Small intestine (tissue), 7 donors: ENCODE measurements at regions not wholly inside any gene's neighbourhood (a gene's known extent, or its start where the extent isn't known, plus 50 kb on each side); places are given as distances from the start of the nearest gene placed in this dataset.
"Not testable (repeated sequence)": the region's sequence is repeated elsewhere in the genome, so short reads cannot be mapped to it uniquely, and the experiment has no call there.

Experiments
- DNase-seq, 2 donors: peaks; one replicate each; pipeline versions ENCODE4 v3.0.0 to v3.0.0-alpha.2; 2013
- FAIRE-seq: peaks from 2 replicates; lab custom pipeline; 2012; peaks lifted over from hg19 to GRCh38; lab: Jason Lieb, UNC
- H3K27ac ChIP-seq, 3 donors: one replicate each; pipeline ENCODE4 v1.5.1; 2013; ENCODE audit warnings: low read length in 2 of 3, mild to moderate bottlenecking in 2 of 3, control low read depth in 1 of 3, inconsistent platforms in 1 of 3, low read depth in 1 of 3, moderate library complexity in 1 of 3
- H3K27me3 ChIP-seq, 3 donors: one replicate each; pipeline ENCODE4 v1.6.1; 2013; ENCODE audit warnings: low read length in 3 of 3, inconsistent platforms in 1 of 3; ENCODE audit not compliant: control insufficient read depth in 3 of 3, insufficient read depth in 3 of 3
- H3K36me3 ChIP-seq, 3 donors: one replicate each; pipeline ENCODE4 v1.6.1; 2013; ENCODE audit warnings: low read length in 3 of 3, inconsistent platforms in 1 of 3, low read depth in 1 of 3, mild to moderate bottlenecking in 1 of 3, moderate library complexity in 1 of 3; ENCODE audit not compliant: control insufficient read depth in 3 of 3, insufficient read depth in 2 of 3
- H3K4me1 ChIP-seq, 3 donors: one replicate each; pipeline ENCODE4 v1.6.1; 2013; ENCODE audit warnings: low read length in 2 of 3, inconsistent platforms in 1 of 3, low read depth in 1 of 3, mild to moderate bottlenecking in 1 of 3, moderate library complexity in 1 of 3; ENCODE audit not compliant: control insufficient read depth in 3 of 3, insufficient read depth in 2 of 3
- H3K4me3 ChIP-seq, 3 donors: one replicate each; pipeline ENCODE4 v1.5.1; 2013; ENCODE audit warnings: low read length in 3 of 3, control low read depth in 1 of 3, inconsistent platforms in 1 of 3, low read depth in 1 of 3, mild to moderate bottlenecking in 1 of 3, moderate library complexity in 1 of 3
- H3K9me3 ChIP-seq, 2 donors: one replicate each; pipeline ENCODE4 v1.6.1; 2013; ENCODE audit warnings: low read depth in 1 of 2, low read length in 1 of 2; ENCODE audit not compliant: control insufficient read depth in 2 of 2, insufficient read depth in 1 of 2
- WGBS, 3 donors: extraction: QIAGEN DNeasy Blood & Tissue Kit; methylation state at CpG; one replicate each; pipeline ENCODE4 v1.1.7; 2013; 5-methylcytosine and 5-hydroxymethylcytosine counted together
- donor health status: healthy with polysubstance abuse.
- donor health status: control.
- donor health status: control.
- donor health status: Bipolar disorder and iron deficiency.
- donor health status: healthy.

DNA sequence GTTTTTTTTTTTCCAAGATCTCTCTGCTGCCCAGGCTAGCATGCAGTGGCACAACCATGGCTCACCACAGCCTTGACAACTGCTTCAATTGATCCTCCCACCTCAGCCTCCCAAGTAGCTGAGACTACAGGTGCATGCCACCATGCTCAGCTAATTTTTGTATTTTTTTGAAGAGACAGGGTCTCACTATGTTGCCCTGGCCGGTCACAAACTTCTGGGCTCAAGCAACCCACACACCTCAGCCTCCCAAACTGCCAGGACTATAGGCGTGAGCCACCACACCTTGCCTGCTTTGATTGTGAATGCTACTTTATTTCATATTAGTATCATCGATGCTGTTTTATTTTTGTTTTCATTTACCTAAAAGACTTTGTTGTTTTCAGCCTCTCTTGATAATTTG is 81.5 kb upstream of the GNAZ start:
- 76 to 86% (median 81%) methylated on average over 3 of the region's 3 CpGs for WGBS, 3 donors
- no peaks in the 10 kb centered on the region for H3K27me3 ChIP-seq
- no peaks in the 10 kb centered on the region for H3K9me3 ChIP-seq
- no peaks in the 10 kb centered on the region for H3K4me1 ChIP-seq
- no peak overlapping the region for H3K27ac ChIP-seq
- H3K4me3 ChIP-seq = no peak overlapping the region
- H3K36me3 ChIP-seq = no peaks in the 10 kb centered on the region
- DNase-seq (no peak), FAIRE-seq (no peak)

DNA sequence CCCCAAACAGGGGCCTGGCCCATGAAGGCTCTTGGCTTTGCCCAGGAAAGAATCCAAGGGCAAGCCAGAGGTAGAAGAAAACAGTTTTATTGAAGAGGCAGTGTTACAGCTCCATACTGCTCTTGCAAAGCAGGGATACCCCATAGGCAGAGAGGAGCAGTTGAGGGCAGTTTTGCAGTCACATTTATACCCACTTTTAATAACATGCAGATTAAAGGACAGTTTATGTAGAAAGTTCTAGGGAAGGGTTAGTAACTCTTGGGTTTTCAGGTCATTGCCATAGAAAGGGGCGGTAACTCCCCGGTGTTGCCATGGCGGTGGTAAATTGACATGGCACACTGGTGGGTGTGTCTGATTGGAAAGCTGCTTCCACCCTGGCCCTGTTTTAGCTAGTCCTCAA is 80.5 kb upstream of the GNAZ start:
- no peaks in the 10 kb centered on the region for H3K27me3 ChIP-seq
- DNase-seq (no peak), FAIRE-seq (no peak)
- no peak overlapping the region for H3K27ac ChIP-seq
- no peak overlapping the region for H3K4me3 ChIP-seq
- H3K4me1 ChIP-seq = no peaks in the 10 kb centered on the region
- H3K9me3 ChIP-seq = no peaks in the 10 kb centered on the region
- WGBS, 3 donors = 92 to 98% (median 93%) methylated on average over 3 of the region's 3 CpGs
- H3K36me3 ChIP-seq = no peaks in the 10 kb centered on the region

DNA sequence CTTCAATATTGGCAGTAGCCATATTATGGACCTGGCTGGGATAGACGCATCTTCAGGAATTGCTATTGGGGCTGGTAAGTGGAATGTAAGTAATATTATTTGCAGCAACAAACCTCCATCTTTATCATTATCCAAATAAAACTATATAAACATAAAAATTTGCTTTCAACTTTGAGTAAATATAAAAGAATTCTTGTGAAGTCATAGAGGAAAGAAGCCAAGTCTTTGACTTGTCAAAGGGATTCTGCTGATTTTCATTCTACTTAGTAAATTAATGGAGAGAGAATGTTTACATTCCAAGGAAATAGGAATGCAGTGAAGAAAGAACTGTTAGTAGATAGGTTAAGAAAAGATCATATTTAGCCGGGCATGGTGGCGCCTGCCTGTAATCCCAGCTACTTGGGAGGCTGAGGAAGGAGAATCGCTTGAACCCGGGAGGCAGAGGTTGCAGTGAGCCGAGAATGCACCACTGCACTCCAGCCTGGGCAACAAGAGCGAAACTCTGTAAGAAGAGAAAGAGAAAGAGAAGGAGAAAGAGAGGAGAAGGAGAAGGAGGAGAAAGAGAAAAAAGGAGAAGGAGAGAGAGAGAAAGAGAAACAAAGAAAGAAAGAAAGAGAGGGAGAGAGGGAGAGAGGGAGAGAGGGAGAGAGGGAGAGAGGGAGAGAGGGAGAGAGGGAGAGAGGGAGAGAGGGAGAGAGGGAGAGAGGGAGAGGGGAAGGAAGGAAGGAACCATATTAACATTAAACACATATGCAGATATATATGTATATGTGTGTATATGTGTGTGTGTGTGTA is 79.4 kb upstream of the GNAZ start:
- not testable (repeated sequence) for H3K4me3 ChIP-seq, H3K4me1 ChIP-seq, H3K27me3 ChIP-seq, H3K9me3 ChIP-seq, H3K36me3 ChIP-seq, FAIRE-seq, H3K27ac ChIP-seq, DNase-seq
- 75 to 87% (median 79%) methylated on average over 7 of the region's 7 CpGs for WGBS, 3 donors

DNA sequence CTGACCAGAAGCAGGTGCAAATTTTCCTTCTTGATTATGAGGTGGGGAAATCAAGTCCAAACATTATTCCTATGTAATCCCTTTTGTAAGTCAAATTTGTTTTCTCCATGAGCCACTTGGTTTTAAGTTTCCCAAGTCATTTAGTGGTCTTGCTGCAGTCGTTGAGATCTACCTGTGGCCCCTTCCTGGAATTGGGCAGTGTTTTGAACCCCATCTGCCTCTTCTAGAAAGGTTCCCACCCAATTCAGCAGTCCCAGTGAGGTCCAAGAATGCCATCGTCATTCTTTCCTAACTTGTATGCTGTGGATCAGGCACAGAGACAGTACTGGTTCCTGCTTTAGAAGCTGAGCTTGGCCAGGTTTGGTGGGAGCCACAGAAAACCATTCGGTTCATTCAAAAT is 77.8 kb upstream of the GNAZ start:
- WGBS, 3 donors = 66 to 78% (median 77%) methylated on average over 3 of the region's 3 CpGs
- FAIRE-seq (no peak), DNase-seq (no peak)

DNA sequence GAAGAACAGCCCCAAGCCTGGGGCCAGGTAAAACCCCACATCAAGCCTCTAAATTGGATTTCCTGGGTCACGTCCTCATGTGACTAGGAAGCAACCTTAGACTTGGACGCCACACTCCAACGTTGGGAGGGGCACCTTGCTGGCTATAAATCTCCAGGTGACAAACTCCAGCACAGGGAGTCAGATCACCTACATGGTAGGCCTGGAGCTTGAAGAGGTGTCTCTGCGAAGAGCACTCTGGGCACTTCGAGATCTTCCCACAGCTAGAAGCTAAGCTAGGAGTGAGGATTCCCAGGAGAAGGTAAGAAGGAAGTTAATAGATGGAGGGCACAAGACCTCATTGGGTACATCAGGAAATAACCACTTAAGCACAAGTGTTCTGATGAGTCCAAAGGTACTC is 77.1 kb upstream of the GNAZ start:
- DNase-seq = peak; percentile 7 to 48

More for the DNA sequence above, 77.8 kb upstream of the GNAZ start:
- H3K27me3 ChIP-seq = no peaks in the 10 kb centered on the region
- no peaks in the 10 kb centered on the region for H3K36me3 ChIP-seq
- peaks cover 2 to 4% of the 10 kb centered on the region in 2 donors for H3K9me3 ChIP-seq
- H3K4me3 ChIP-seq = no peak overlapping the region
- no peaks in the 10 kb centered on the region for H3K4me1 ChIP-seq
- no peak overlapping the region for H3K27ac ChIP-seq

DNA sequence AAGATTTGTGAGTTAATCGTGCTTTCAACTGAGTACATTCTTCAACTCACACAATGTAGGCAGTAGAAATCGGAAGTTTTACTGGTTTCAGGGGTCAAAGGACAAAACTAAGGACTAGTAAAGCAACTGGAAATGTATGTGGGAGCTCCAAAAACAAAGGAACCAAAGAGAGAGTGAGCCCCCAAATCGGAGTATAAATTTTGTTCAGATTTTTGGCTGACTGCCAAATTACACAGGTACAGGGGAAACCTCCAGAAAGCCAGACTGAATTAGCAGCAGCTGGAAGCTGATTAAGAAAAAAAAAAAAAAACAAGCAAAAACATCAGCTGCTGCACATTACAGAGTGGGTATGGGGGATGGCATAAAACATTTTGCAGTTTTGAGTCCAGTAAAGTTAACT is 75.2 kb upstream of the GNAZ start:
- 18 to 45% (median 28%) methylated on average over 3 of the region's 3 CpGs for WGBS, 3 donors
- no peaks in the 10 kb centered on the region for H3K4me1 ChIP-seq

More for the DNA sequence above, 77.1 kb upstream of the GNAZ start:
- Histone ChIP-seq H3K9me3 (peaks cover 2 to 4% of the 10 kb centered on the region in 2 donors), H3K27ac (no peak overlapping the region), H3K4me3 (no peak overlapping the region), H3K36me3 (no peaks in the 10 kb centered on the region), H3K27me3 (no peaks in the 10 kb centered on the region), H3K4me1 (no peaks in the 10 kb centered on the region)
- WGBS, 3 donors = 38 to 70% (median 51%) methylated on average over 5 of the region's 5 CpGs
- FAIRE-seq = no peak

DNA sequence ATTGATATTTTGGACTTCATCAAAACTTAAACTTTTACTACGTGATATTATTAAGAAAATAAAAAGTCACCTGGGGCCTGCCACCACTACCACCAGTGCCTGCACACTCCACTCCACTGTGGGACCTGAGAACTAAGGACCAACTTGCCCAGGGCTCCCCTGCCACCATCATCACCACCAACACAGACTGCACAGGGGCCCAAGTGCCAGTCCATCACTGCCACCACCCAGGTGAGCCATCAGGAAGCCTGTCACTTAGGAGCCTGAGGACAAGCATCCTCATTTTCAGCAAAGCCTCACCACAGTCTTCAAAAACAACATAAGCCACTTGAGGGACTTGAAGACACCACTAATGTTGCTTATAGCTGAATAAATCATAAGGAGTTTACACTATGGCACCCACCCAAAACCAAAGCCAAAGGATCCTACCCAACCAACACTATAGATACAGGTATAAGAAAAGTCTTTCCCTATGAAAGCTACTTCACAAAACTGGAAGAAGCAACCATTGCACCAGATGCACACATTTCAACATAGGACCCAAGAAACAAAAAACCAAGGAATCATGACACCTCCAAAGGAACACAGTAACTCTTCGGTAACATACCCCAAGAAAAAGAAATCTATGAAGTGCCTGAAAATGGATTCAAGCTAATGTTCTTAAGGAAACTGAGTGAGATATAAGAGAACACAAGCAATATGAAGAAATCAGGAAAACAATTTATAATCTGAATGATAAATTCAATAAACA is 73.6 kb upstream of the GNAZ start:
- FAIRE-seq = no peak
- Histone ChIP-seq H3K4me1 (no peaks in the 10 kb centered on the region), H3K4me3 (no peak overlapping the region), H3K9me3 (peaks cover 2 to 8% of the 10 kb centered on the region in 2 donors), H3K27me3 (no peaks in the 10 kb centered on the region), H3K27ac (no peak overlapping the region), H3K36me3 (no peaks in the 10 kb centered on the region)
- WGBS, 3 donors = 85 to 89% (median 85%) methylated on average over 2 of the region's 2 CpGs
- DNase-seq = no peak

More for the DNA sequence above, 75.2 kb upstream of the GNAZ start:
- FAIRE-seq (no peak), DNase-seq (peak; percentile 1)
- Histone ChIP-seq H3K9me3 (peaks cover 2 to 4% of the 10 kb centered on the region in 2 donors), H3K4me3 (no peak overlapping the region), H3K27ac (no peak overlapping the region), H3K36me3 (no peaks in the 10 kb centered on the region), H3K27me3 (no peaks in the 10 kb centered on the region)

DNA sequence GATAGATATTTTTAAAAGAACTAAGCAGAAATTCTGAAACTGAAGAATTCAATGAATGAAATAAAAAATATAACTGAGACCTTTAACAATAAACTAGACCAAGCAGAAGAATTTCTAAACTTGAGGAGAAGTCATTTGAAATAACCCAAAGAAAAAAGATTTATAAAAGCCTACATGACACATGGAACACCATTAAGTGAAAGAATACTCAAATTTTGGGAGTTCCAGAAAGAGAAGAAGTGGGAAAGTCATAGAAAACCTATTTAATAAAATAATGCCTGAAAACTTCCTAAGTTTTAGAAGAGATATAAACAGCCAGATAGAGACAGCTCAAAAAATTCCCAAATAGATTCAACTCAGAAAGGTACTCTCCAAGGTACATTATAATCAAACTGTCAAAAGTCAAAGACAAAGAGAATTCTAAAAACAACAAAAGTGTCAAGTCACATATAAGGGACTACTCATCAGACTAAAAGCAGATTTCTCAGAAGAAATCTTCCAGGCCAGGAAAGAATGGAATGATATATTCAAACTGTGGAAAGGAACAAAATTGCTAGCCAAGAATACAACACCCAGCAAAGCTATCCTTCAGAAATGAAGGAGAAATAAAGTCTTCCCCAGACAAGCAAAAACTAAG is 72.9 kb upstream of the GNAZ start:
- no peak overlapping the region for H3K27ac ChIP-seq
- no peak for DNase-seq
- no peaks in the 10 kb centered on the region for H3K27me3 ChIP-seq
- no peaks in the 10 kb centered on the region for H3K36me3 ChIP-seq
- H3K9me3 ChIP-seq = peaks cover 2 to 8% of the 10 kb centered on the region in 2 donors
- H3K4me3 ChIP-seq = no peak overlapping the region
- H3K4me1 ChIP-seq = no peaks in the 10 kb centered on the region
- FAIRE-seq = no peak
